Tibial nerve (tissue), 3 donors: ENCODE measurements at regions not wholly inside any gene's neighbourhood (a gene's known extent, or its start where the extent isn't known, plus 50 kb on each side); places are given as distances from the start of the nearest gene placed in this dataset.

ENCODE experiments used
- EP300 ChIP-seq, 2 donors: sonication (generic); formaldehyde crosslinking; IDR thresholded peaks; one replicate each; pipeline ENCODE4 v1.6.1; 2017; ENCODE audit warnings: antibody characterized with exemption in 2 of 2, mild to moderate bottlenecking in 1 of 2
- POLR2A ChIP-seq, 2 donors: fragments of 450-650 bp; IDR thresholded peaks; one replicate each; pipeline ENCODE4 v1.6.1; 2017; ENCODE audit warnings: antibody characterized with exemption in 2 of 2, mild to moderate bottlenecking in 2 of 2, moderate library complexity in 2 of 2

GRCh38 chr1:213688655-213689054 lies 299.1 kb upstream of the PROX1 start:
- TF ChIP-seq EP300 (IDR thresholded peaks at IDR 0.05), result no peak
- no peak for TF ChIP-seq POLR2A (IDR thresholded peaks at IDR 0.05)
